HL-60 (cell line): ENCODE measurements at regions not wholly inside any gene's neighbourhood (a gene's known extent, or its start where the extent isn't known, plus 50 kb on each side); places are given as distances from the start of the nearest gene placed in this dataset.

Source experiments
- DNase-seq, 2 experiments: peaks; one replicate each; pipeline ENCODE4 v3.0.0-alpha.2; 2010 to 2020; ENCODE audit warnings: low read depth in 1 of 2, low spot score in 1 of 2
- H3K27ac ChIP-seq: fragments of 250-450 bp; sonication (Bioruptor Pico); replicated peaks from 2 replicates; pipeline ENCODE4 v1.5.1; 2020; ENCODE audit warnings: mild to moderate bottlenecking, moderate library complexity
- H3K27me3 ChIP-seq: fragments of 250-450 bp; sonication (Bioruptor Pico); 2 replicates; pipeline ENCODE4 v1.5.1; 2021; ENCODE audit warnings: mild to moderate bottlenecking, moderate library complexity; ENCODE audit not compliant: insufficient read depth, poor library complexity, severe bottlenecking
- H3K4me3 ChIP-seq: replicated peaks from 2 replicates; pipeline ENCODE4 v1.5.1; 2011; ENCODE audit warnings: mild to moderate bottlenecking, control low read depth, low read length; ENCODE audit not compliant: insufficient read depth
- CTCF ChIP-seq: IDR thresholded peaks from one replicate; pipeline ENCODE4 v1.5.1; 2011; ENCODE audit warnings: low read length, control low read depth, inconsistent platforms; ENCODE audit not compliant: insufficient read depth
- GABPA ChIP-seq: IDR thresholded peaks from 2 replicates; pipeline ENCODE4 v1.6.1; 2012; ENCODE audit warnings: low read depth
- POLR2AphosphoS5 ChIP-seq: IDR thresholded peaks from 2 replicates; pipeline ENCODE4 v1.6.1; 2012; ENCODE audit warnings: low read depth
- REST ChIP-seq: IDR thresholded peaks from 2 replicates; pipeline ENCODE4 v1.6.1; 2012; ENCODE audit warnings: low read depth; ENCODE audit not compliant: insufficient replicate concordance
- SPI1 ChIP-seq: IDR thresholded peaks from 2 replicates; pipeline ENCODE4 v1.6.1; 2012; ENCODE audit warnings: low read depth, mild to moderate bottlenecking, borderline replicate concordance

GRCh38 chr7:10015687-10016086, 958.0 kb upstream of the PHF14 start:
- H3K27ac ChIP-seq = no peak overlapping the region
- H3K4me3 ChIP-seq = no peak overlapping the region
- DNase-seq = no peak
- TF ChIP-seq POLR2AphosphoS5 = no peak
- TF ChIP-seq GABPA = no peak
- TF ChIP-seq CTCF = no peak
- no peak for TF ChIP-seq REST
- TF ChIP-seq SPI1 = no peak
- H3K27me3 ChIP-seq = no peaks in the 10 kb centered on the region

GRCh38 chr7:10022480-10022879, 951.2 kb upstream of the PHF14 start:
- H3K27ac ChIP-seq = no peak overlapping the region
- DNase-seq = no peak
- no peak overlapping the region for H3K4me3 ChIP-seq
- TF ChIP-seq GABPA (no peak), REST (no peak), SPI1 (no peak), POLR2AphosphoS5 (no peak), CTCF (no peak)
- no peaks in the 10 kb centered on the region for H3K27me3 ChIP-seq

GRCh38 chr7:10022957-10023356, 950.7 kb upstream of the PHF14 start:
- no peak overlapping the region for H3K4me3 ChIP-seq
- no peak overlapping the region for H3K27ac ChIP-seq
- H3K27me3 ChIP-seq = no peaks in the 10 kb centered on the region
- TF ChIP-seq SPI1 (no peak), GABPA (no peak), REST (no peak), CTCF (no peak), POLR2AphosphoS5 (no peak)
- no peak for DNase-seq
